RWPE1 (cell line): ENCODE measurements at regions not wholly inside any gene's neighbourhood (a gene's known extent, or its start where the extent isn't known, plus 50 kb on each side); places are given as distances from the start of the nearest gene placed in this dataset.

Source experiments
- CTCF ChIA-PET: fragments of 350-600 bp; sonication (Branson Sonifier 250); formaldehyde crosslinking; extraction: SDS; loops from one replicate; lab custom pipeline; 2021; lab: Yijun Ruan, JAX
- POLR2A ChIA-PET: fragments of 400-600 bp; formaldehyde crosslinking; extraction: SDS; loops from one replicate; lab custom pipeline; 2020; ENCODE audit warnings: antibody characterized with exemption; ENCODE audit not compliant: low non-redundant PET; lab: Yijun Ruan, JAX
- DNase-seq: peaks from one replicate; pipeline ENCODE4 v3.0.0; 2012; ENCODE audit warnings: low spot score
- H3K27ac ChIP-seq: fragments of 450-650 bp; 2 replicates; pipeline ENCODE4 v1.5.1; 2017
- CTCF ChIP-seq: fragments of 450-650 bp; conservative IDR thresholded peaks from 2 replicates; pipeline ENCODE4 v1.5.1; 2017; ENCODE audit warnings: low read depth, mild to moderate bottlenecking

- ChIA-PET POLR2A (no interaction called here), CTCF (no interaction called here)
- no peak for TF ChIP-seq CTCF
- H3K27ac ChIP-seq = no peak overlapping the region
- no peak for DNase-seq
Measured at GRCh38 chr13:22332416-22332815, 661.5 kb downstream of the FGF9 start.

- ChIA-PET CTCF (no interaction called here), POLR2A (no interaction called here)
- TF ChIP-seq CTCF = no peak
- no peak overlapping the region for H3K27ac ChIP-seq
- no peak for DNase-seq
Measured at GRCh38 chr13:22336460-22336859, 665.6 kb downstream of the FGF9 start.

- no peak for DNase-seq
- ChIA-PET POLR2A (no interaction called here), CTCF (interaction anchor here (0.8 kb wide), 1 partner anchor 10 kb away, joined by 4 read pairs; no protein-coding TSS in a partner anchor)
- no peak for TF ChIP-seq CTCF
- no peak overlapping the region for H3K27ac ChIP-seq
Measured at GRCh38 chr13:22357132-22357531, 686.3 kb downstream of the FGF9 start.

GRCh38 chr13:22369090-22369489, 698.2 kb downstream of the FGF9 start:
- ChIA-PET POLR2A (no interaction called here), CTCF (no interaction called here)
- H3K27ac ChIP-seq = no peak overlapping the region
- TF ChIP-seq CTCF = no peak
- DNase-seq = no peak

- CTCF ChIA-PET = no interaction called here
- H3K27ac ChIP-seq = no peak overlapping the region
- POLR2A ChIA-PET = no interaction called here
Measured at GRCh38 chr13:22369840-22370239, 699.0 kb downstream of the FGF9 start.

GRCh38 chr13:22372261-22372660, 701.4 kb downstream of the FGF9 start:
- no peak for DNase-seq
- CTCF ChIA-PET = interaction anchor here (0.6 kb wide), 1 partner anchor 64 kb away, joined by 4 read pairs; no protein-coding TSS in a partner anchor
- no peak overlapping the region for H3K27ac ChIP-seq

More at GRCh38 chr13:22369840-22370239, 699.0 kb downstream of the FGF9 start:
- TF ChIP-seq CTCF = no peak
- no peak for DNase-seq

More at GRCh38 chr13:22372261-22372660, 701.4 kb downstream of the FGF9 start:
- TF ChIP-seq CTCF = no peak
- POLR2A ChIA-PET = no interaction called here
